Transverse colon (tissue), 4 donors: ENCODE measurements at regions not wholly inside any gene's neighbourhood (a gene's known extent, or its start where the extent isn't known, plus 50 kb on each side); places are given as distances from the start of the nearest gene placed in this dataset.

Experiments
- DNase-seq: peaks from one replicate; pipeline ENCODE4 v3.0.0-alpha.2; 2019
- H3K27ac ChIP-seq, 4 donors: fragments of 200-600 bp; sonication (generic); 2 replicates each; pipeline ENCODE4 v1.5.1; 2016 to 2018; ENCODE audit warnings: inconsistent platforms in 4 of 4
- H3K27me3 ChIP-seq: fragments of 200-600 bp; sonication (generic); 2 replicates; pipeline ENCODE4 v1.5.1; 2017; ENCODE audit warnings: inconsistent platforms
- H3K36me3 ChIP-seq, 4 donors: fragments of 200-600 bp; sonication (generic); 2 replicates each; pipeline ENCODE4 v1.5.1; 2017 to 2019; ENCODE audit warnings: inconsistent platforms in 4 of 4
- H3K4me1 ChIP-seq, 4 donors: fragments of 200-600 bp; sonication (generic); 2 replicates each; pipeline ENCODE4 v1.5.1; 2017 to 2020; ENCODE audit warnings: inconsistent platforms in 4 of 4
- H3K4me3 ChIP-seq, 4 donors: fragments of 200-600 bp; sonication (generic); 1 replicate in 1 of 4; 2 replicates in 3 of 4; pipeline versions ENCODE4 v1.5.1 to v1.6.1; 2017 to 2019; ENCODE audit warnings: inconsistent platforms in 4 of 4
- H3K9me3 ChIP-seq, 2 donors: fragments of 200-600 bp; sonication (generic); 2 replicates each; pipeline ENCODE4 v1.5.1; 2017 to 2019; ENCODE audit warnings: inconsistent platforms in 2 of 2
- EP300 ChIP-seq: sonication (generic); formaldehyde crosslinking; IDR thresholded peaks from one replicate; pipeline ENCODE4 v1.6.1; 2017; ENCODE audit warnings: antibody characterized with exemption, low read depth
- POLR2A ChIP-seq: fragments of 450-650 bp; IDR thresholded peaks from one replicate; pipeline ENCODE4 v1.6.1; 2016; ENCODE audit warnings: antibody characterized with exemption, mild to moderate bottlenecking, moderate library complexity
- POLR2AphosphoS5 ChIP-seq, 3 donors: sonication (generic); formaldehyde crosslinking; IDR thresholded peaks; one replicate each; pipeline ENCODE4 v1.6.1; 2016; ENCODE audit warnings: antibody characterized with exemption in 3 of 3
- WGBS, 2 donors: methylation state at CpG; one replicate each; pipeline ENCODE4 v1.1.5; 2018; ENCODE audit warnings: low coverage in 1 of 2; 5-methylcytosine and 5-hydroxymethylcytosine counted together
- in situ Hi-C, 4 donors: fragments of 200-750 bp; cut with MboI; loops; one replicate each; pipeline versions ENCODE4 v1.15.0 to v1.15.1; 2017; ENCODE audit warnings: low sequenced_read_pairs in 3 of 4, low pct_ligation_motif_present in 1 of 4, low pct_unique_long_range_greater_than_20kb in 1 of 4
- intact Hi-C: fragments of 100-400 bp; cut with DNase I; formaldehyde crosslinking; loops from one replicate; pipeline ENCODE4 v1.15.1; 2023; ENCODE audit warnings: low total_unique reads
- TF ChIP-seq, protein P1 (sequence below), 5 experiments: fragments of 200-600 bp in 3 of 5; fragments of 450-650 bp in 2 of 5; sonication (generic) in 3 of 5; IDR thresholded peaks; 1 replicate in 2 of 5; 2 replicates in 3 of 5; pipeline ENCODE4 v1.5.1; 2016 to 2017; ENCODE audit warnings: antibody characterized with exemption in 5 of 5, inconsistent platforms in 3 of 5, mild to moderate bottlenecking in 2 of 5, moderate library complexity in 1 of 5

DNA sequence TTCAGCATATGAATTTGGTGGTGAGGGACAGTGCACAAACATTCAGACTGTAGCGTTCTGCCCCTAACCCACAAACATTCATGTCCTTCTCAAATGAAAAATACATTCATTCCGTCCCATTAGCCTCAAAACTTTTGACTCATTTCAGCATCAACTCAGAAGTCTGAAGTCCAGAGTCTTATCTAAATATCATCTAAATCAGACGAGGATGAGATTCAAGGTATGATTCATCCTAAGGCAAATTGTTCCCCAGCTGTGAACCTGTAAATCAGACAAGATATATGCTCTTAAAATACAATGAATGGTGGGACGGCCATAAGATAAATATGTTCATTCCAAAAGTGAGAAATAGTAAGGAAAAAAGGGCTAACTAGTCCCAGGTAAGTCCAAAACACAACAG, 1195.6 kb upstream of the ADGRL4 start:
- TF ChIP-seq POLR2AphosphoS5 (IDR thresholded peaks at IDR 0.05) (no peak), POLR2A (no peak), EP300 (no peak)
- TF ChIP-seq, protein P1, sequence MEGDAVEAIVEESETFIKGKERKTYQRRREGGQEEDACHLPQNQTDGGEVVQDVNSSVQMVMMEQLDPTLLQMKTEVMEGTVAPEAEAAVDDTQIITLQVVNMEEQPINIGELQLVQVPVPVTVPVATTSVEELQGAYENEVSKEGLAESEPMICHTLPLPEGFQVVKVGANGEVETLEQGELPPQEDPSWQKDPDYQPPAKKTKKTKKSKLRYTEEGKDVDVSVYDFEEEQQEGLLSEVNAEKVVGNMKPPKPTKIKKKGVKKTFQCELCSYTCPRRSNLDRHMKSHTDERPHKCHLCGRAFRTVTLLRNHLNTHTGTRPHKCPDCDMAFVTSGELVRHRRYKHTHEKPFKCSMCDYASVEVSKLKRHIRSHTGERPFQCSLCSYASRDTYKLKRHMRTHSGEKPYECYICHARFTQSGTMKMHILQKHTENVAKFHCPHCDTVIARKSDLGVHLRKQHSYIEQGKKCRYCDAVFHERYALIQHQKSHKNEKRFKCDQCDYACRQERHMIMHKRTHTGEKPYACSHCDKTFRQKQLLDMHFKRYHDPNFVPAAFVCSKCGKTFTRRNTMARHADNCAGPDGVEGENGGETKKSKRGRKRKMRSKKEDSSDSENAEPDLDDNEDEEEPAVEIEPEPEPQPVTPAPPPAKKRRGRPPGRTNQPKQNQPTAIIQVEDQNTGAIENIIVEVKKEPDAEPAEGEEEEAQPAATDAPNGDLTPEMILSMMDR (IDR thresholded peaks at IDR 0.05), result no peak
- 56 to 62% methylated on average over 4 of the region's 4 CpGs for WGBS, 2 donors
- no peaks in the 10 kb centered on the region for H3K27me3 ChIP-seq
- in situ Hi-C loops, result no loop called here
- no peaks in the 10 kb centered on the region for H3K4me1 ChIP-seq
- no peak overlapping the region for H3K4me3 ChIP-seq
- no peaks in the 10 kb centered on the region for H3K36me3 ChIP-seq
- intact Hi-C loops, result no loop called here
- H3K9me3 ChIP-seq, result peaks cover 0 to 7% of the 10 kb centered on the region in 2 donors
- no peak for DNase-seq
- no peak overlapping the region for H3K27ac ChIP-seq

DNA sequence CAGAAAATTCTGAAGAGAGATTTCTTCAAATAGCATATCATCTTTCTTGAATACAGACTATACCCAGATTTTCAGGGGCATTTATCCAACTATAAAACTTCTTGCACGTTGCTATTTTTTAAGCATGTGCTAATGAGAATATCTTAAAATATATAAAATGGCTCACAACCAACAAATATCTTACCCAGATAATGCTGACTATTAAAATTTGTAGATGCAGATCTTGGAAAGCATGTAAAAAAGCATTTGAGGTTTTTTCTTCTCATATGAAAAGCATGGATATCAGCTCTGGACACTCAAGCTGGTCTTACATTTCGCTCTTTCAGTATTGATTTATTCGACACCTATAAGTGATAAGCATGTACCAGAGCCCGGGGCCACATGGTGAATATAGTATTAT, 1187.7 kb upstream of the ADGRL4 start:
- in situ Hi-C loops (no loop called here), intact Hi-C loops (no loop called here)
- TF ChIP-seq, protein P1 (IDR thresholded peaks at IDR 0.05), result no peak
- no peak for TF ChIP-seq POLR2A
- no peak for TF ChIP-seq EP300
- no peak for TF ChIP-seq POLR2AphosphoS5 (IDR thresholded peaks at IDR 0.05)
- H3K4me3 ChIP-seq, result no peak overlapping the region
- H3K36me3 ChIP-seq, result no peaks in the 10 kb centered on the region
- no peak overlapping the region for H3K27ac ChIP-seq
- 81 to 89% methylated on average over 2 to 4 of the region's 4 CpGs for WGBS, 2 donors
- no peak for DNase-seq
- H3K9me3 ChIP-seq, result no peaks in the 10 kb centered on the region
- no peaks in the 10 kb centered on the region for H3K27me3 ChIP-seq
- H3K4me1 ChIP-seq, result no peaks in the 10 kb centered on the region

DNA sequence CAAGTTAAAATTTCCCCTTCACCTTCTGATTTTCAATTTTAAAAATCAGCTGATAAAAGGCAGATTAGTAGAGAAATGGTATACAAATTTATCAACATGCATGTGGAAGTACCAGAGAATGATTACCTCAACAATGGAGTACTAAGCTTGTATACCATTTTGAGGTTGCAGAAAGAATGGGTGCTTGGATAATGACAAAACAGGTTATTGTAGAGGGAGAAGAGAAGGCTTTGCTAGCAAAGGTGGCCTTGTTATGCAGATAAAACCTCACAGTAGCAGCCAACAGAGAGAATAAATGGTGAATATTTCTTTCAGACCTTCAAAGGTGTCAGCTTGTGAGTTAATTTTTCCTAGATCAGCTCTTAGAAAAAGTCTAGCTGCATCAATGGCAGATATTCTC, 1174.9 kb upstream of the ADGRL4 start:
- in situ Hi-C loops (no loop called here), intact Hi-C loops (no loop called here)
- Histone ChIP-seq H3K4me3 (no peak overlapping the region), H3K27ac (no peak overlapping the region), H3K4me1 (no peaks in the 10 kb centered on the region), H3K27me3 (no peaks in the 10 kb centered on the region), H3K36me3 (no peaks in the 10 kb centered on the region), H3K9me3 (no peaks in the 10 kb centered on the region)
- TF ChIP-seq, protein P1 (IDR thresholded peaks at IDR 0.05), result no peak
- TF ChIP-seq EP300 (no peak), POLR2AphosphoS5 (IDR thresholded peaks at IDR 0.05) (no peak), POLR2A (no peak)
- DNase-seq, result no peak

DNA sequence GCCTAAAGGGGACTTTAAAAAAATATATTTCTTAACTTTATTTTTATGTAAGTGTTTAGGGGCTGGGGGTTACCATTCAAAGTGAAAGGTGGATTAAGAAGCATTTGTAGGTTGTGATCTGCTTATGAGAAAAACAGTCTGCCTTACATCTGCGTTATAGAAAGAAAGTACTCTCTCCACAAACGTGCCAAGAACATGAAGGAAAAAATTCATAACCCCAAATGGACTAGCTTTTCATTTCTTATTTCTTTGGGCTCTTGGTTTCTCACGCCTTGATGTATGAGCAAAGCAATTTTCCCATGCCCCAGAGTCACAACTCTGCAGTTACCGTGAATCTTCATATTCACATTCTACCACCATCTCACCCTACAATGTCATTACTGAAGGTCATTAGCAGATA, 1165.1 kb upstream of the ADGRL4 start:
- H3K9me3 ChIP-seq, result no peaks in the 10 kb centered on the region
- no peaks in the 10 kb centered on the region for H3K36me3 ChIP-seq
- intact Hi-C loops, result no loop called here
- no peak overlapping the region for H3K4me3 ChIP-seq
- no peak for DNase-seq
- H3K27ac ChIP-seq, result no peak overlapping the region
- no peaks in the 10 kb centered on the region for H3K4me1 ChIP-seq
- no peaks in the 10 kb centered on the region for H3K27me3 ChIP-seq
- in situ Hi-C loops, result no loop called here
- TF ChIP-seq POLR2AphosphoS5 (IDR thresholded peaks at IDR 0.05), result no peak
- TF ChIP-seq, protein P1 (IDR thresholded peaks at IDR 0.05), result no peak
- no peak for TF ChIP-seq POLR2A
- no peak for TF ChIP-seq EP300
- WGBS, 2 donors, result 65 to 75% methylated on average over 4 of the region's 4 CpGs
